ENCODE measurements at regions not wholly inside any gene's neighbourhood (a gene's known extent, or its start where the extent isn't known, plus 50 kb on each side); places are given as distances from the start of the nearest gene placed in this dataset.

DNA sequence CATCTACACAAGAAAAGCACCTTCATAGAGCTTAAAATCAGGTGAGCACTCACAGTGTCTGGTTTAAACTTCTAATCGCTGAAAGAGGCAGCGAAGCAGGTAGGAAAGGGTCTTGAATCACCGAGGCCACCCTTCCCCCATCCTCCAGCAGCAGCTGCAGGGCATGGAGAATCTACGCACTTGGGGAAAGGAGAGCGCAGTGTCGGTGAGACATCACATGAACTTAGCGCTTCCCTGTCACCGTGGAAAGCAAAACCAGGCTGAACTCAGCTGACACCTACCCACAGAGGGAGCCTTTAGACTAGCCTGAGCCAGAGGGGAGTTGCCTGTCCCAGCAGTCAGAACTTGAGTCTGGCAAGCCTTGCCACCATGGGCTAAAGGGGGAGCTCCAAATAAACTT is 197.2 kb upstream of the ZFP42 start:
- H3K27me3 ChIP-seq (ENCODE audit: insufficient read depth, insufficient read length): no peaks in the 10 kb centered on the region
- no peak overlapping the region for H3K4me3 ChIP-seq (ENCODE audit: insufficient read length, low read depth)
- H3K4me1 ChIP-seq (ENCODE audit: insufficient read depth, insufficient read length): no peaks in the 10 kb centered on the region
- H3K9ac ChIP-seq (ENCODE audit: insufficient read length, low read depth): no peak overlapping the region
- DNase-seq (ENCODE audit: low read depth, low spot score): peak; percentile 1
- H3K9me3 ChIP-seq (ENCODE audit: insufficient read depth, low read length): no peaks in the 10 kb centered on the region
- no peak for TF ChIP-seq ZNF274 (IDR thresholded peaks at IDR 0.05; ENCODE audit: low read depth, low read length)
- no peak for TF ChIP-seq SUZ12 (IDR thresholded peaks at IDR 0.05; ENCODE audit: extremely low read depth, insufficient read depth, insufficient read length)
- no peak for TF ChIP-seq YY1 (IDR thresholded peaks at IDR 0.05; ENCODE audit: insufficient read depth, insufficient read length)
- H3K36me3 ChIP-seq (ENCODE audit: insufficient read depth, insufficient read length, low read length): no peaks in the 10 kb centered on the region

DNA sequence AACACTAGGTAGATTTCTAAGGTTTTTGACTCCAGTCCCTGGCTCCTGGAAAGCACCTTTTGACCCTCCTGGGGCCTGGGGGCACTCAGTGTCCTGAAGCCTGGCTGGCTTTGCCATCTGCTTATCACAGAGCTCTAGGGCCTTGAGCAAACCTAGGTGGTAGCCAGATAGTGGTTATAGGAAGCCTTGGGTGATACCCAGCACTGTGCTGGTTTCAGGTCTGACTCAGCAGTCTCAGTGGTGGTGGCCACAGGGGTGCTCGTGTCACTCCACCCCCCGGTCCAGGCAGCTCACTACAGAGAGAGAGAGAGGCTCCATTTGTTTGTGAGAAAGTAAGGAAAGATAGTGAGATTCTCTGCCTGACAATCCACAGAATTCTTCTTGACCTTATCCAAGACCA is 195.8 kb upstream of the ZFP42 start:
- no peaks in the 10 kb centered on the region for H3K9me3 ChIP-seq (ENCODE audit: insufficient read depth, low read length)
- TF ChIP-seq YY1 (IDR thresholded peaks at IDR 0.05; ENCODE audit: insufficient read depth, insufficient read length): no peak
- TF ChIP-seq SUZ12 (IDR thresholded peaks at IDR 0.05; ENCODE audit: extremely low read depth, insufficient read depth, insufficient read length): no peak
- no peaks in the 10 kb centered on the region for H3K27me3 ChIP-seq (ENCODE audit: insufficient read depth, insufficient read length)
- no peaks in the 10 kb centered on the region for H3K4me1 ChIP-seq (ENCODE audit: insufficient read depth, insufficient read length)
- DNase-seq (ENCODE audit: low read depth, low spot score): no peak
- no peaks in the 10 kb centered on the region for H3K36me3 ChIP-seq (ENCODE audit: insufficient read depth, insufficient read length, low read length)
- no peak overlapping the region for H3K9ac ChIP-seq (ENCODE audit: insufficient read length, low read depth)
- H3K4me3 ChIP-seq (ENCODE audit: insufficient read length, low read depth): no peak overlapping the region

- H3K9me3 ChIP-seq (ENCODE audit: insufficient read depth, low read length): no peaks in the 10 kb centered on the region
- no peaks in the 10 kb centered on the region for H3K4me1 ChIP-seq (ENCODE audit: insufficient read depth, insufficient read length)
- DNase-seq (ENCODE audit: low read depth, low spot score): no peak
- H3K4me3 ChIP-seq (ENCODE audit: insufficient read length, low read depth): no peak overlapping the region
- no peak overlapping the region for H3K9ac ChIP-seq (ENCODE audit: insufficient read length, low read depth)
- TF ChIP-seq SUZ12 (IDR thresholded peaks at IDR 0.05; ENCODE audit: extremely low read depth, insufficient read depth, insufficient read length): no peak
- TF ChIP-seq YY1 (IDR thresholded peaks at IDR 0.05; ENCODE audit: insufficient read depth, insufficient read length): no peak
- TF ChIP-seq ZNF274 (IDR thresholded peaks at IDR 0.05; ENCODE audit: low read depth, low read length): no peak
- H3K27me3 ChIP-seq (ENCODE audit: insufficient read depth, insufficient read length): no peaks in the 10 kb centered on the region
- no peaks in the 10 kb centered on the region for H3K36me3 ChIP-seq (ENCODE audit: insufficient read depth, insufficient read length, low read length)
Measured at GRCh38 chr4:187811591-187811990, 184.0 kb upstream of the ZFP42 start.

DNA sequence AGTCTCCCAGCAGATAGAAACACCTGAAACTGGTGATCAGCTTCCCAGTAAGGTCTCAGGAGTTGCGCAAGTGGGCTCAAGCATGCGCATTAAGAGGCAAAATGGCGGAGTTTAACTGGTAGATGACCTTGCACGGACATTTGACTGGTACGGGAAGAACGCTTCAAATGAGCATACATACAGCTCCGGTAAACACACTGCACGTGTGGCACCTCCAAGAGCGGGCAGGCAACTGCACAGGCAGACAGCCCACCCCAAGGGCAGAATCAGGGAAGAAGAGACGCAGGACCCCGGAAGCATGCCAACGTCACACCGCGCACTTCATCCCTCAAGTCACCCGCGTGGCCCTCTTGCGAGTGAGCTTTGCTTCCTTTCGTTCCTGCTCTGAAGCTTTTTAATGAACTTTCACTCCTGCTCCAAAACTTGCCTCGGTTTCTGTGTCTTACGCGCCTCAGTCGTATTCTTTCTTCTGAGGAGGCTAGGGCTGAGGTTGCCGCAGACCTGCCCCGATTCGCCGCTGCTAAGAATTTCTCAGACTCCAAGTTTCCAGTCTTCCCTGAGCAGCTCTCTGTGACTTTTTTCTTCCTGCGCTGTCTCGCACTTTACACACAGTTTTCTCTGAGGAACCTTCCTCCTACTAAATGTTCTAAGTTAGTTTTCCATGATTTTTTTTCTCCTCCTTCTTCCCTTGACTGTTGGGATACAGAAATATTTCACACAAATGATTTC is 180.7 kb upstream of the ZFP42 start:
- TF ChIP-seq ZNF274 (IDR thresholded peaks at IDR 0.05; ENCODE audit: low read depth, low read length): no peak
- no peak for TF ChIP-seq YY1 (IDR thresholded peaks at IDR 0.05; ENCODE audit: insufficient read depth, insufficient read length)
- TF ChIP-seq SUZ12 (IDR thresholded peaks at IDR 0.05; ENCODE audit: extremely low read depth, insufficient read depth, insufficient read length): no peak
- Histone ChIP-seq H3K9ac (ENCODE audit: insufficient read length, low read depth) (no peak overlapping the region), H3K27me3 (ENCODE audit: insufficient read depth, insufficient read length) (no peaks in the 10 kb centered on the region), H3K36me3 (ENCODE audit: insufficient read depth, insufficient read length, low read length) (no peaks in the 10 kb centered on the region), H3K4me3 (ENCODE audit: insufficient read length, low read depth) (no peak overlapping the region), H3K9me3 (ENCODE audit: insufficient read depth, low read length) (no peaks in the 10 kb centered on the region), H3K4me1 (ENCODE audit: insufficient read depth, insufficient read length) (no peaks in the 10 kb centered on the region)
- DNase-seq (ENCODE audit: low read depth, low spot score): no peak

GRCh38 chr4:187826725-187827124 is 168.8 kb upstream of the ZFP42 start:
- no peak for DNase-seq (ENCODE audit: low read depth, low spot score)
- Histone ChIP-seq H3K4me3 (ENCODE audit: insufficient read length, low read depth) (no peak overlapping the region), H3K36me3 (ENCODE audit: insufficient read depth, insufficient read length, low read length) (no peaks in the 10 kb centered on the region), H3K27me3 (ENCODE audit: insufficient read depth, insufficient read length) (no peaks in the 10 kb centered on the region), H3K9ac (ENCODE audit: insufficient read length, low read depth) (no peak overlapping the region), H3K9me3 (ENCODE audit: insufficient read depth, low read length) (no peaks in the 10 kb centered on the region), H3K4me1 (ENCODE audit: insufficient read depth, insufficient read length) (no peaks in the 10 kb centered on the region)
- TF ChIP-seq SUZ12 (IDR thresholded peaks at IDR 0.05; ENCODE audit: extremely low read depth, insufficient read depth, insufficient read length): no peak
- no peak for TF ChIP-seq ZNF274 (IDR thresholded peaks at IDR 0.05; ENCODE audit: low read depth, low read length)
- TF ChIP-seq YY1 (IDR thresholded peaks at IDR 0.05; ENCODE audit: insufficient read depth, insufficient read length): no peak

DNA sequence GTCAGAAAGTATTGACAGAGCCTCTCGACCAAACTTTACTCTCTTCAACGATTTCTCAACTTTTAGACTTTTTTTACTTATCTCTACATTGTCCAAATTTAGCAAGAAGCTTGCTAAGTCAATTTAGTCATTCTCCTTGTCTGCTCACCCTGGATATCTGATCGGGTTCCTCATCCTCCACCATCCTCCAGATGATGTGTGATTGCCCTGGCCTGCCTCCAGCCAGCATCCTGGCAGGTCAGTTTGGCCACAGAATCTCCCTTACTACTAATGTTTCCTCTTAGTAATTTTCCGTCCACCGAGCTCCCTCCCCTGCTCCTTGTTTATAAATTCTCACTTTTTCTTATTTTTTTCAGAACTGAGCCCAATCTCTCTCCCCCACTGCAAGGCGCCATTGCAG is 167.9 kb upstream of the ZFP42 start:
- H3K4me1 ChIP-seq (ENCODE audit: insufficient read depth, insufficient read length): no peaks in the 10 kb centered on the region
- TF ChIP-seq SUZ12 (IDR thresholded peaks at IDR 0.05; ENCODE audit: extremely low read depth, insufficient read depth, insufficient read length) (no peak), YY1 (IDR thresholded peaks at IDR 0.05; ENCODE audit: insufficient read depth, insufficient read length) (no peak), ZNF274 (IDR thresholded peaks at IDR 0.05; ENCODE audit: low read depth, low read length) (no peak)
- H3K9me3 ChIP-seq (ENCODE audit: insufficient read depth, low read length): no peaks in the 10 kb centered on the region
- no peaks in the 10 kb centered on the region for H3K36me3 ChIP-seq (ENCODE audit: insufficient read depth, insufficient read length, low read length)
- DNase-seq (ENCODE audit: low read depth, low spot score): no peak
- H3K27me3 ChIP-seq (ENCODE audit: insufficient read depth, insufficient read length): no peaks in the 10 kb centered on the region
- H3K4me3 ChIP-seq (ENCODE audit: insufficient read length, low read depth): no peak overlapping the region
- no peak overlapping the region for H3K9ac ChIP-seq (ENCODE audit: insufficient read length, low read depth)

DNA sequence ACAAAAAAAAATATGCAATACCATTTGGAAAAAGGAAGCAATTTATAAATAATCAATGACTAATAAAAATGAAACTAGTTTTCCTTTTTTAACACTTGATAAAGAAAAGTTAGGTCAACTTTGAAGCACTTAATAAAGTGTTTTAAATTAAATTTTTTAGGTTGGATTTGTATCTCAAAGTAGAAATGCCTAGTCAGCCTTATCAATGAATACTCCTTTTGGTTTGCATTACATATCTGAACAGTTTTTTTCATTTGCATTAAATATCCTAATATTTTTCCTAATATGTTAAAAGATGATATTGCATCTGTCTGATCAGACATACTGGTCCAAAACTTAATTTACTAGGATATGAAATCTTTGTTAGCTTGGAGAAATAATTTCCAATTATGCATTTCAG is 155.8 kb upstream of the ZFP42 start:
- no peaks in the 10 kb centered on the region for H3K4me1 ChIP-seq (ENCODE audit: insufficient read depth, insufficient read length)
- no peak for TF ChIP-seq SUZ12 (IDR thresholded peaks at IDR 0.05; ENCODE audit: extremely low read depth, insufficient read depth, insufficient read length)
- no peak overlapping the region for H3K4me3 ChIP-seq (ENCODE audit: insufficient read length, low read depth)
- H3K27me3 ChIP-seq (ENCODE audit: insufficient read depth, insufficient read length): no peaks in the 10 kb centered on the region
- DNase-seq (ENCODE audit: low read depth, low spot score): no peak
- no peak overlapping the region for H3K9ac ChIP-seq (ENCODE audit: insufficient read length, low read depth)
- H3K9me3 ChIP-seq (ENCODE audit: insufficient read depth, low read length): no peaks in the 10 kb centered on the region
- no peaks in the 10 kb centered on the region for H3K36me3 ChIP-seq (ENCODE audit: insufficient read depth, insufficient read length, low read length)

All from NT2/D1 (cell line).